HL-60 (cell line): ENCODE measurements at regions not wholly inside any gene's neighbourhood (a gene's known extent, or its start where the extent isn't known, plus 50 kb on each side); places are given as distances from the start of the nearest gene placed in this dataset.

Source experiments
- CTCF ChIP-seq: IDR thresholded peaks from one replicate; pipeline ENCODE4 v1.5.1; 2011; ENCODE audit warnings: low read length, control low read depth, inconsistent platforms; ENCODE audit not compliant: insufficient read depth
- POLR2AphosphoS5 ChIP-seq: IDR thresholded peaks from 2 replicates; pipeline ENCODE4 v1.6.1; 2012; ENCODE audit warnings: low read depth

- TF ChIP-seq CTCF (no peak), POLR2AphosphoS5 (no peak)
These were observed 133.9 kb downstream of the SPTSSA start for GRCh38 chr14:34328178-34328577.
